SJSA1 (cell line): ENCODE measurements at regions not wholly inside any gene's neighbourhood (a gene's known extent, or its start where the extent isn't known, plus 50 kb on each side); places are given as distances from the start of the nearest gene placed in this dataset.
A peak's percentile ranks its signal among the peaks of the same experiment; 100 is the strongest.

Source experiments
- DNase-seq, 2 experiments: peaks; one replicate each; pipeline ENCODE4 v3.0.0-alpha.2; 2015 to 2020; ENCODE audit warnings: low spot score in 2 of 2, low read depth in 1 of 2
- H3K27ac ChIP-seq: fragments of 250-450 bp; sonication (Bioruptor Pico); 2 replicates; pipeline ENCODE4 v1.5.1; 2020; ENCODE audit warnings: mild to moderate bottlenecking, moderate library complexity
- H3K27me3 ChIP-seq: fragments of 250-450 bp; sonication (Bioruptor Pico); replicated peaks from 2 replicates; pipeline ENCODE4 v1.5.1; 2020; ENCODE audit warnings: mild to moderate bottlenecking, moderate library complexity
- H3K36me3 ChIP-seq: fragments of 250-450 bp; sonication (Bioruptor Pico); 2 replicates; pipeline ENCODE4 v1.5.1; 2020; ENCODE audit warnings: mild to moderate bottlenecking
- H3K4me1 ChIP-seq: fragments of 250-450 bp; sonication (Bioruptor Pico); replicated peaks from 2 replicates; pipeline ENCODE4 v1.6.1; 2021; ENCODE audit warnings: mild to moderate bottlenecking
- H3K4me3 ChIP-seq: fragments of 250-450 bp; sonication (Bioruptor Pico); 2 replicates; pipeline ENCODE4 v1.5.1; 2020; ENCODE audit warnings: mild to moderate bottlenecking
- H3K9me3 ChIP-seq: fragments of 250-450 bp; sonication (Bioruptor Pico); replicated peaks from 2 replicates; pipeline ENCODE4 v1.5.1; 2020; ENCODE audit warnings: mild to moderate bottlenecking

GRCh38 chr20:23269954-23270353 is 80.6 kb upstream of the NXT1 start:
- Histone ChIP-seq H3K4me1 (peaks cover 63% of the 10 kb centered on the region), H3K9me3 (peaks cover 5% of the 10 kb centered on the region), H3K4me3 (peak overlapping the region; percentile 16), H3K27ac (peak overlapping the region; percentile 95), H3K36me3 (no peaks in the 10 kb centered on the region), H3K27me3 (no peaks in the 10 kb centered on the region)
- peak in 1 of 2 experiments; percentile 63 for DNase-seq

- Histone ChIP-seq H3K27ac (peak overlapping the region; percentile 95), H3K27me3 (no peaks in the 10 kb centered on the region), H3K9me3 (peaks cover 5% of the 10 kb centered on the region), H3K4me1 (peaks cover 64% of the 10 kb centered on the region), H3K4me3 (no peak overlapping the region), H3K36me3 (no peaks in the 10 kb centered on the region)
- peak; percentile 77 to 92 for DNase-seq
Measured at GRCh38 chr20:23268792-23269354, 81.7 kb upstream of the NXT1 start.

- peaks cover 5% of the 10 kb centered on the region for H3K9me3 ChIP-seq
- H3K4me3 ChIP-seq, result no peak overlapping the region
- 0 out of 2 replicates have a peak overlapping the region, but pooled peaks have one; percentile 95 for H3K27ac ChIP-seq
- H3K27me3 ChIP-seq, result no peaks in the 10 kb centered on the region
- H3K36me3 ChIP-seq, result no peaks in the 10 kb centered on the region
- DNase-seq, result no peak
- H3K4me1 ChIP-seq, result peaks cover 64% of the 10 kb centered on the region
Measured at GRCh38 chr20:23267909-23268308, 82.7 kb upstream of the NXT1 start.

- no peak overlapping the region for H3K4me3 ChIP-seq
- no peak for DNase-seq
Measured at GRCh38 chr20:23266530-23267398, 83.8 kb upstream of the NXT1 start.

GRCh38 chr20:23265226-23265625 is 85.4 kb upstream of the NXT1 start:
- no peaks in the 10 kb centered on the region for H3K27me3 ChIP-seq
- peak; percentile 56 to 70 for DNase-seq
- peaks cover 5% of the 10 kb centered on the region for H3K9me3 ChIP-seq
- peaks cover 44% of the 10 kb centered on the region for H3K4me1 ChIP-seq
- no peak overlapping the region for H3K4me3 ChIP-seq
- no peak overlapping the region for H3K27ac ChIP-seq
- no peaks in the 10 kb centered on the region for H3K36me3 ChIP-seq

More at GRCh38 chr20:23266530-23267398, 83.8 kb upstream of the NXT1 start:
- Histone ChIP-seq H3K27me3 (no peaks in the 10 kb centered on the region), H3K36me3 (no peaks in the 10 kb centered on the region), H3K4me1 (peaks cover 58% of the 10 kb centered on the region), H3K9me3 (peaks cover 5% of the 10 kb centered on the region), H3K27ac (no peak overlapping the region)

- H3K4me3 ChIP-seq, result no peak overlapping the region
- H3K36me3 ChIP-seq, result no peaks in the 10 kb centered on the region
- DNase-seq, result no peak
- peaks cover 37% of the 10 kb centered on the region for H3K4me1 ChIP-seq
- no peaks in the 10 kb centered on the region for H3K27me3 ChIP-seq
- no peak overlapping the region for H3K27ac ChIP-seq
- H3K9me3 ChIP-seq, result peaks cover 5% of the 10 kb centered on the region
Measured at GRCh38 chr20:23264545-23264944, 86.0 kb upstream of the NXT1 start.

- Histone ChIP-seq H3K4me3 (no peak overlapping the region), H3K36me3 (no peaks in the 10 kb centered on the region), H3K27me3 (no peaks in the 10 kb centered on the region), H3K9me3 (no peaks in the 10 kb centered on the region; the same call in 1 of the 2 replicates), H3K27ac (no peak overlapping the region), H3K4me1 (peaks cover 46% of the 10 kb centered on the region)
- DNase-seq, result no peak
Measured at GRCh38 chr20:23260181-23260840, 90.3 kb upstream of the NXT1 start.

- Histone ChIP-seq H3K9me3 (no peaks in the 10 kb centered on the region; the same call in 1 of the 2 replicates), H3K4me1 (peaks cover 46% of the 10 kb centered on the region), H3K36me3 (no peaks in the 10 kb centered on the region), H3K4me3 (no peak overlapping the region), H3K27me3 (no peaks in the 10 kb centered on the region), H3K27ac (peak overlapping the region; percentile 71)
- no peak for DNase-seq
Measured at GRCh38 chr20:23258747-23259121, 91.9 kb upstream of the NXT1 start.

- peaks cover 46% of the 10 kb centered on the region for H3K4me1 ChIP-seq
- no peaks in the 10 kb centered on the region for H3K27me3 ChIP-seq
- no peaks in the 10 kb centered on the region for H3K36me3 ChIP-seq
- H3K4me3 ChIP-seq, result no peak overlapping the region
- peak; percentile 62 to 67 for DNase-seq
- peak overlapping the region; percentile 71 for H3K27ac ChIP-seq
- no peaks in the 10 kb centered on the region for H3K9me3 ChIP-seq
Measured at GRCh38 chr20:23257848-23258746, 92.5 kb upstream of the NXT1 start.

- peak overlapping the region; percentile 71; the same call in 1 of the 2 replicates for H3K27ac ChIP-seq
- DNase-seq, result no peak
- H3K9me3 ChIP-seq, result no peaks in the 10 kb centered on the region
Measured at GRCh38 chr20:23257106-23257761, 93.4 kb upstream of the NXT1 start.

GRCh38 chr20:23255716-23256385 is 94.7 kb upstream of the NXT1 start:
- DNase-seq, result peak; percentile 61 to 67
- Histone ChIP-seq H3K9me3 (no peaks in the 10 kb centered on the region), H3K4me3 (no peak overlapping the region), H3K36me3 (no peaks in the 10 kb centered on the region), H3K4me1 (peaks cover 46% of the 10 kb centered on the region), H3K27ac (peak overlapping the region; percentile 34), H3K27me3 (no peaks in the 10 kb centered on the region)

More at GRCh38 chr20:23257106-23257761, 93.4 kb upstream of the NXT1 start:
- Histone ChIP-seq H3K4me1 (peaks cover 46% of the 10 kb centered on the region), H3K4me3 (no peak overlapping the region), H3K27me3 (no peaks in the 10 kb centered on the region), H3K36me3 (no peaks in the 10 kb centered on the region)

GRCh38 chr20:23255106-23255505 is 95.5 kb upstream of the NXT1 start:
- Histone ChIP-seq H3K27ac (no peak overlapping the region), H3K27me3 (no peaks in the 10 kb centered on the region), H3K4me3 (no peak overlapping the region), H3K36me3 (no peaks in the 10 kb centered on the region), H3K4me1 (peaks cover 46% of the 10 kb centered on the region), H3K9me3 (no peaks in the 10 kb centered on the region)
- DNase-seq, result no peak
